Hepatocyte (in vitro differentiated cells): ENCODE measurements at regions not wholly inside any gene's neighbourhood (a gene's known extent, or its start where the extent isn't known, plus 50 kb on each side); places are given as distances from the start of the nearest gene placed in this dataset.

Experiments
- DNase-seq: peaks from one replicate; pipeline ENCODE4 v3.0.0-alpha.2; 2016; ENCODE audit warnings: low spot score
- H2AFZ ChIP-seq: fragments of 200-600 bp; sonication (generic); 2 replicates; pipeline ENCODE4 v1.6.0; 2016; ENCODE audit warnings: antibody characterized with exemption, mild to moderate bottlenecking
- H3K27ac ChIP-seq: fragments of 200-600 bp; sonication (generic); 2 replicates; pipeline ENCODE4 v1.5.1; 2016; ENCODE audit warnings: mild to moderate bottlenecking
- H3K27me3 ChIP-seq: fragments of 200-600 bp; sonication (generic); 2 replicates; pipeline ENCODE4 v1.6.1; 2016
- H3K36me3 ChIP-seq: fragments of 200-600 bp; sonication (generic); replicated peaks from 2 replicates; pipeline ENCODE4 v1.5.1; 2016; ENCODE audit warnings: low read depth; ENCODE audit not compliant: insufficient read depth
- H3K4me1 ChIP-seq: fragments of 200-600 bp; sonication (generic); 2 replicates; pipeline ENCODE4 v1.5.1; 2016; ENCODE audit warnings: mild to moderate bottlenecking, moderate library complexity; ENCODE audit not compliant: insufficient read depth
- H3K4me2 ChIP-seq: fragments of 200-600 bp; sonication (generic); 2 replicates; pipeline ENCODE4 v1.6.0; 2016
- H3K4me3 ChIP-seq: fragments of 200-600 bp; sonication (generic); 2 replicates; pipeline ENCODE4 v1.5.1; 2016; ENCODE audit warnings: mild to moderate bottlenecking
- H3K79me2 ChIP-seq: fragments of 200-600 bp; sonication (generic); 2 replicates; pipeline ENCODE4 v1.6.0; 2017; ENCODE audit warnings: mild to moderate bottlenecking
- H3K9me2 ChIP-seq: fragments of 200-600 bp; sonication (generic); replicated peaks from 2 replicates; pipeline ENCODE4 v1.6.0; 2017; ENCODE audit warnings: mild to moderate bottlenecking; ENCODE audit not compliant: insufficient read depth
- H3K9me3 ChIP-seq: fragments of 200-600 bp; sonication (generic); 2 replicates; pipeline ENCODE4 v1.5.1; 2016; ENCODE audit warnings: low read depth, mild to moderate bottlenecking
- H4K20me1 ChIP-seq: fragments of 200-600 bp; sonication (generic); 2 replicates; pipeline ENCODE4 v1.6.0; 2016; ENCODE audit warnings: mild to moderate bottlenecking; ENCODE audit not compliant: insufficient read depth, poor library complexity, severe bottlenecking
- CTCF ChIP-seq: fragments of 200-600 bp; sonication (generic); IDR thresholded peaks from 2 replicates; pipeline ENCODE4 v1.5.1; 2016; ENCODE audit warnings: antibody characterized with exemption, mild to moderate bottlenecking; ENCODE audit not compliant: poor library complexity
- EZH2 ChIP-seq: fragments of 200-600 bp; sonication (generic); IDR thresholded peaks from 2 replicates; pipeline ENCODE4 v1.6.1; 2016; ENCODE audit warnings: antibody characterized with exemption, mild to moderate bottlenecking, borderline replicate concordance
- EZH2phosphoT487 ChIP-seq: fragments of 200-600 bp; sonication (generic); IDR thresholded peaks from one replicate; pipeline ENCODE4 v1.6.1; 2018; ENCODE audit warnings: antibody characterized with exemption, mild to moderate bottlenecking, low read depth, moderate library complexity; ENCODE audit not compliant: unreplicated experiment, severe bottlenecking
- WGBS: methylation state at CpG from one replicate; pipeline ENCODE4 v1.1.6; 2016; ENCODE audit warnings: low lambda C conversion rate; ENCODE audit errors: missing lambda C conversion rate; 5-methylcytosine and 5-hydroxymethylcytosine counted together

GRCh38 chr2:234273887-234274584 is 222.8 kb downstream of the ARL4C start:
- H3K4me2 ChIP-seq, result no peak overlapping the region
- no peaks in the 10 kb centered on the region for H4K20me1 ChIP-seq
- no peak overlapping the region for H3K27ac ChIP-seq
- no peaks in the 10 kb centered on the region for H3K27me3 ChIP-seq
- no peak for DNase-seq
- no peaks in the 10 kb centered on the region for H3K36me3 ChIP-seq
- no peaks in the 10 kb centered on the region for H3K79me2 ChIP-seq
- peaks cover 6% of the 10 kb centered on the region for H3K4me1 ChIP-seq
- no peak overlapping the region for H2AFZ ChIP-seq
- TF ChIP-seq EZH2phosphoT487 (no peak), EZH2 (no peak), CTCF (no peak)
- no peaks in the 10 kb centered on the region for H3K9me3 ChIP-seq
- H3K9me2 ChIP-seq, result no peaks in the 10 kb centered on the region
- H3K4me3 ChIP-seq, result no peak overlapping the region
- 89% methylated on average over 9 of the region's 9 CpGs for WGBS

GRCh38 chr2:234272069-234272850 is 221.8 kb downstream of the SPP2 start:
- no peak for DNase-seq
- Histone ChIP-seq H3K9me2 (no peaks in the 10 kb centered on the region), H3K4me3 (no peak overlapping the region), H3K79me2 (no peaks in the 10 kb centered on the region), H3K4me1 (peaks cover 6% of the 10 kb centered on the region), H4K20me1 (no peaks in the 10 kb centered on the region), H3K27me3 (no peaks in the 10 kb centered on the region), H2AFZ (no peak overlapping the region), H3K36me3 (no peaks in the 10 kb centered on the region), H3K27ac (no peak overlapping the region), H3K4me2 (no peak overlapping the region), H3K9me3 (no peaks in the 10 kb centered on the region)
- no peak for TF ChIP-seq CTCF
- no peak for TF ChIP-seq EZH2phosphoT487
- no peak for TF ChIP-seq EZH2
- 77% methylated on average over 5 of the region's 5 CpGs for WGBS

- Histone ChIP-seq H2AFZ (no peak overlapping the region), H3K27me3 (no peaks in the 10 kb centered on the region), H3K36me3 (no peaks in the 10 kb centered on the region), H3K9me2 (no peaks in the 10 kb centered on the region), H3K9me3 (no peaks in the 10 kb centered on the region), H3K4me3 (no peak overlapping the region), H3K27ac (no peak overlapping the region), H3K4me2 (no peak overlapping the region), H4K20me1 (no peaks in the 10 kb centered on the region), H3K4me1 (peaks cover 6% of the 10 kb centered on the region), H3K79me2 (no peaks in the 10 kb centered on the region)
- TF ChIP-seq CTCF, result no peak
- TF ChIP-seq EZH2, result no peak
- TF ChIP-seq EZH2phosphoT487, result no peak
- DNase-seq, result no peak
- 79% methylated on average over 4 of the region's 4 CpGs for WGBS
These were observed 220.8 kb downstream of the SPP2 start for GRCh38 chr2:234271338-234271737.
